Esophagus muscularis mucosa (tissue), 4 donors: ENCODE measurements at regions not wholly inside any gene's neighbourhood (a gene's known extent, or its start where the extent isn't known, plus 50 kb on each side); places are given as distances from the start of the nearest gene placed in this dataset.

Source experiments
- DNase-seq: peaks from one replicate; pipeline ENCODE4 v3.0.0-alpha.2; 2017; ENCODE audit errors: extremely low spot score
- H3K27ac ChIP-seq, 4 donors: fragments of 200-600 bp; sonication (generic); replicated peaks in 1 of 4; 1 replicate in 3 of 4; 2 replicates in 1 of 4; pipeline ENCODE4 v1.5.1; 2016 to 2019; ENCODE audit warnings: mild to moderate bottlenecking in 1 of 4
- H3K27me3 ChIP-seq, 4 donors: fragments of 200-600 bp; sonication (generic); one replicate each; pipeline versions ENCODE4 v1.5.1 to v1.6.0; 2016 to 2019
- H3K36me3 ChIP-seq, 4 donors: fragments of 200-600 bp; sonication (generic); one replicate each; pipeline ENCODE4 v1.5.1; 2016 to 2019
- H3K4me1 ChIP-seq, 4 donors: fragments of 200-600 bp; sonication (generic); one replicate each; pipeline ENCODE4 v1.5.1; 2016 to 2019
- H3K4me3 ChIP-seq, 4 donors: fragments of 200-600 bp; sonication (generic); 1 replicate in 2 of 4; 2 replicates in 2 of 4; pipeline ENCODE4 v1.5.1; 2016 to 2019; ENCODE audit warnings: mild to moderate bottlenecking in 4 of 4, moderate library complexity in 1 of 4
- H3K9me3 ChIP-seq, 4 donors: fragments of 200-600 bp; sonication (generic); 1 replicate in 3 of 4; 2 replicates in 1 of 4; pipeline ENCODE4 v1.5.1; 2016 to 2019
- EP300 ChIP-seq: sonication (generic); formaldehyde crosslinking; IDR thresholded peaks from one replicate; pipeline ENCODE4 v1.6.1; 2017; ENCODE audit warnings: antibody characterized with exemption
- POLR2A ChIP-seq: fragments of 450-650 bp; IDR thresholded peaks from one replicate; pipeline ENCODE4 v1.6.1; 2017; ENCODE audit warnings: antibody characterized with exemption, moderate library complexity, mild to moderate bottlenecking, low read depth
- POLR2AphosphoS5 ChIP-seq, 2 donors: sonication (generic); formaldehyde crosslinking; IDR thresholded peaks; one replicate each; pipeline ENCODE4 v1.6.1; 2017; ENCODE audit warnings: antibody characterized with exemption in 2 of 2
- WGBS: methylation state at CpG from one replicate; pipeline ENCODE4 v1.1.5; 2018; 5-methylcytosine and 5-hydroxymethylcytosine counted together
- intact Hi-C: fragments of 100-400 bp; cut with DNase I; formaldehyde crosslinking; loops from one replicate; pipeline ENCODE4 v1.15.1; 2023
- TF ChIP-seq, protein P1 (sequence below), 3 experiments: fragments of 200-600 bp in 2 of 3; fragments of 450-650 bp in 1 of 3; sonication (generic) in 2 of 3; IDR thresholded peaks; one replicate each; pipeline ENCODE4 v1.5.1; 2017 to 2019; ENCODE audit warnings: antibody characterized with exemption in 3 of 3, mild to moderate bottlenecking in 2 of 3, moderate library complexity in 1 of 3

DNA sequence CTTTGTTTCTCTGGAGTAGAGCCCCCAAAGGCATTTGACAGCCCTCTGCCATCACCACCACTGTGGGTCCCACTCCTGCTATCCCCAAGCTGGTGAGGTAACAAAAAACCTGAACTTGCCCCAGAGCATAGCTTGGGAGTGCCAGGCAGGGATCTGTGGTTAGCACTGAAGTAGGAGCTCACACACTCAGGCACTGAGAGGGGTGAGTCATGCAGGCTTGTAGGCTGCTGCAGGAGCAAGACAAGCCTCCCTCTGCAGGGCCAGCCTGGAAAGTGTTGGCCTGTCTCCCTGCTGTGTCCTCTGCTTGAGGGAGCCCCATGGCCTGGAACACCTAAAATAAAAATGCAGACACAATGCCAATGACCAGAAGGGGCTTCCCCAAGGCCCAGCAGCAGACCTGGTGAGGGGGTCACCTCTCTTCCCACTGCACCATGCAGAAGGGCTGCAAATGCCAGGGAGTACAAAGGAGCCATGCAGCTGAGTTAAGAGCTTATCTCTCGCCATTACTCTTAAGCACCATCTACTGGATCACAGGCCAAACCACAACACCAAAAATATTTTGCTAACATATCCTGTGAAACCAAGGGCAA is 108.9 kb upstream of the POGK start:
- H3K27me3 ChIP-seq, result peaks cover 0 to 9% (median 0%) of the 10 kb centered on the region in 4 donors
- no peak overlapping the region for H3K4me3 ChIP-seq
- no peak overlapping the region for H3K27ac ChIP-seq
- WGBS, result 100% methylated on average over 1 of the region's 1 CpG
- no peaks in the 10 kb centered on the region for H3K4me1 ChIP-seq
- TF ChIP-seq POLR2AphosphoS5 (IDR thresholded peaks at IDR 0.05) (no peak), POLR2A (no peak), EP300 (no peak)
- TF ChIP-seq, protein P1, sequence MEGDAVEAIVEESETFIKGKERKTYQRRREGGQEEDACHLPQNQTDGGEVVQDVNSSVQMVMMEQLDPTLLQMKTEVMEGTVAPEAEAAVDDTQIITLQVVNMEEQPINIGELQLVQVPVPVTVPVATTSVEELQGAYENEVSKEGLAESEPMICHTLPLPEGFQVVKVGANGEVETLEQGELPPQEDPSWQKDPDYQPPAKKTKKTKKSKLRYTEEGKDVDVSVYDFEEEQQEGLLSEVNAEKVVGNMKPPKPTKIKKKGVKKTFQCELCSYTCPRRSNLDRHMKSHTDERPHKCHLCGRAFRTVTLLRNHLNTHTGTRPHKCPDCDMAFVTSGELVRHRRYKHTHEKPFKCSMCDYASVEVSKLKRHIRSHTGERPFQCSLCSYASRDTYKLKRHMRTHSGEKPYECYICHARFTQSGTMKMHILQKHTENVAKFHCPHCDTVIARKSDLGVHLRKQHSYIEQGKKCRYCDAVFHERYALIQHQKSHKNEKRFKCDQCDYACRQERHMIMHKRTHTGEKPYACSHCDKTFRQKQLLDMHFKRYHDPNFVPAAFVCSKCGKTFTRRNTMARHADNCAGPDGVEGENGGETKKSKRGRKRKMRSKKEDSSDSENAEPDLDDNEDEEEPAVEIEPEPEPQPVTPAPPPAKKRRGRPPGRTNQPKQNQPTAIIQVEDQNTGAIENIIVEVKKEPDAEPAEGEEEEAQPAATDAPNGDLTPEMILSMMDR (IDR thresholded peaks at IDR 0.05), result no peak
- H3K36me3 ChIP-seq, result no peaks in the 10 kb centered on the region
- intact Hi-C loops, result no loop called here
- peaks cover 0 to 13% (median 7%) of the 10 kb centered on the region in 4 donors for H3K9me3 ChIP-seq
- no peak for DNase-seq

DNA sequence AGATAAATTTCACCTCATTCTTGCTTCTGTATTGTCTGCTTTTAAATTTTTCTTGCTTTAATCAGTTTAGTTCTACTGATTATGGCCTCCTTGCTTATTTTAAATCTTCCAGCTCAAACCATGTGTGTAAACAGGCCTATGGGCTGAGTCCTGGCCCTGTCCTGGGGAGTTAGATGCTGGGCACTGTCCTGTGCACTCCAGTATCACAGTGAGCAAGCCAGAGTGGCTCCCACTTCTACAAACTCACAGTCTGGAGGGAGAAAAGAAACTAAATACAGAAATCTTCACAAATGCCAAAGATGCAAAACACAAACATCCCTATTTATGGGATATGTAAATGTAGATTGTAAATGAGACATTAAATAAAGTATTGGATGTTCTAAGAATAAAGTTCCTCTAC is 101.1 kb upstream of the POGK start:
- intact Hi-C loops, result no loop called here
- no peak for DNase-seq
- Histone ChIP-seq H3K27me3 (no peaks in the 10 kb centered on the region), H3K9me3 (no peaks in the 10 kb centered on the region), H3K36me3 (no peaks in the 10 kb centered on the region), H3K4me3 (no peak overlapping the region), H3K4me1 (no peaks in the 10 kb centered on the region), H3K27ac (no peak overlapping the region)
- TF ChIP-seq POLR2AphosphoS5 (IDR thresholded peaks at IDR 0.05) (no peak), POLR2A (no peak), EP300 (no peak)
- TF ChIP-seq, protein P1 (IDR thresholded peaks at IDR 0.05), result no peak

DNA sequence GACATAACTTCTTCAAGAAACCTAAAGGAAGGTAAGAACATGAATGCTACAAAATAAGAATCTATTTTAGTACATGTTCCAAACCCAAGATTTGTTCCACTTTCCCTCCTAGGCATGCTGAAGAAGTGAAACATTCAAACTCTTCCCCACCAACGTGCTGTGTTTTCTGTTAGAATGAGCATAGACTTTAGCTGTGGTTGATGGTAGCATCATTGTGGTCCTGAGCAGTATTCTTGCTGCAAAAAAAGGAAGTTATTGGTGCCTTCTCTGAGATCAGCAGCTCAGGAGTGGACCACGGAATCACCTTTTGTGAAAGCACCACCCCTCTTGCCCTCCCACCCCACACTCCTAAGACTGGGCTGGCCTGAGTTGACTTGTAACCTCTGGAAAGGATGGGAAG is 100.4 kb upstream of the POGK start:
- Histone ChIP-seq H3K4me3 (no peak overlapping the region), H3K36me3 (no peaks in the 10 kb centered on the region), H3K4me1 (no peaks in the 10 kb centered on the region), H3K27me3 (no peaks in the 10 kb centered on the region), H3K27ac (no peak overlapping the region), H3K9me3 (no peaks in the 10 kb centered on the region)
- intact Hi-C loops, result no loop called here
- TF ChIP-seq POLR2A (no peak), EP300 (no peak), POLR2AphosphoS5 (IDR thresholded peaks at IDR 0.05) (no peak)
- TF ChIP-seq, protein P1 (IDR thresholded peaks at IDR 0.05), result no peak
- 53% methylated on average over 2 of the region's 2 CpGs for WGBS
- no peak for DNase-seq

DNA sequence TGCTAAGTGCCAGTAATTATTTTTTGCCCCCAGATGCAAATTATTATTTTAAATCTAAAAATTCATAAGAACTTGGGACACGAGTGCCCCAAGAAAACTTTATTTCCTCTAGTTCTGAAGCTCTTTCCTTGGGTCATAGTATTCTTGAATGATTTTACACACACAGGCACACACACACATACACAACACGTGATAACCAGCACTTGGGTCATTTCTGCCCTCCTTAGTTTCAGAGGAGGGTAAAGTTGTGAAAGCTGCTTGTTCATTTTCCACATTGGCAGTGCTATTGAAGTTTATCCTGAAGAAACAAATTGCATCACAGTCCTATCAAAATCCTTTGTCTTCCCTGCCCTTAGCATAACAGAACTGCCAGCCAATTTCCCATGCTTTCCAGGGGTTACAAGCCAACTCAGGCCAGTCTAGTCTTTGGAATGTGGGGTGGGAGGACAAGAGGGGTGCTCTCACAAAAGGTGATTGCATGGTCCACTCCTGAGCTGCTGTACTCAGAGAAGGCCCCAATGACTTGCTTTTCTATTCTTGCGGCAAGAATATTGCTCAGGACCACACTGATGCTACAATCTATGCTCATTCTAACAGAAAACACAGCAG is 98.5 kb upstream of the POGK start:
- DNase-seq, result no peak
- TF ChIP-seq, protein P1 (IDR thresholded peaks at IDR 0.05), result no peak
- TF ChIP-seq EP300, result no peak
- TF ChIP-seq POLR2A, result no peak
- no peak for TF ChIP-seq POLR2AphosphoS5 (IDR thresholded peaks at IDR 0.05)
- Histone ChIP-seq H3K36me3 (no peaks in the 10 kb centered on the region), H3K4me1 (no peaks in the 10 kb centered on the region), H3K9me3 (peaks cover 0 to 14% (median 11%) of the 10 kb centered on the region in 4 donors), H3K4me3 (no peak overlapping the region), H3K27ac (no peak overlapping the region), H3K27me3 (no peaks in the 10 kb centered on the region)
- intact Hi-C loops, result no loop called here
- 80% methylated on average over 3 of the region's 3 CpGs for WGBS

DNA sequence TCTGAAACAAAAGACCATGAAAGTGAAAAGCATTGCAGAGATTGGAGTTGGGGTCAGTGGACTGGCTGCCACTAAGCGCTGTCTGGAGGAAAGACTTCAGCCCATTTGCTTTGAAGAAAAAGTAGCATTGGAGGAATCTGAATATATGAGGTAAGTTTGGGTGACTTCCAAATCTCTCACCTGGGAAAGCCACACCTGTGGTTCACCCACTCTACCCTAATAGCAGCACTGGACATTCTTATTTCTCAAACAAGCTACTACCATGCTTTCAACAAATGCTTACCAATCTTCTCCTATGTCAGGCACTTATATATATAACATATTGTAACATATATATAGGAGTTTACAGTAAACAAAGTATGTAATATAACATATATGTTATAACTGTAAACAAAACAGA is 76.0 kb upstream of the POGK start:
- no peak for DNase-seq
- H3K9me3 ChIP-seq, result no peaks in the 10 kb centered on the region
- H3K4me3 ChIP-seq, result no peak overlapping the region
- 94% methylated on average over 1 of the region's 1 CpG for WGBS
- intact Hi-C loops, result no loop called here
- no peaks in the 10 kb centered on the region for H3K36me3 ChIP-seq
- TF ChIP-seq, protein P1 (IDR thresholded peaks at IDR 0.05), result no peak
- TF ChIP-seq POLR2AphosphoS5 (IDR thresholded peaks at IDR 0.05), result no peak
- TF ChIP-seq POLR2A, result no peak
- TF ChIP-seq EP300, result no peak
- H3K27me3 ChIP-seq, result no peaks in the 10 kb centered on the region
- H3K4me1 ChIP-seq, result no peaks in the 10 kb centered on the region
- H3K27ac ChIP-seq, result no peak overlapping the region
